IMR-90 (cell line): ENCODE measurements at regions not wholly inside any gene's neighbourhood (a gene's known extent, or its start where the extent isn't known, plus 50 kb on each side); places are given as distances from the start of the nearest gene placed in this dataset.

Source experiments
- ATAC-seq: fragments of 200-7000 bp; cut with Tn5 transposase; 2 replicates; pipeline ENCODE4 v1.9.1; 2020; ENCODE audit warnings: low read depth, mild to moderate bottlenecking, moderate library complexity
- BruUV-seq: library from RNA; stranded (reverse); fragments of 400-500 nt; replicated peaks from 2 replicates; lab custom pipeline; 2021; lab: Mats Ljungman, UMichigan
- CTCF ChIA-PET: fragments of 300-600 bp; formaldehyde crosslinking; extraction: SDS; loops from one replicate; lab custom pipeline; 2021; ENCODE audit warnings: antibody characterized with exemption; lab: Yijun Ruan, JAX
- POLR2A ChIA-PET: fragments of 300-600 bp; sonication (Branson Sonifier 250); formaldehyde crosslinking; loops from one replicate; lab custom pipeline; 2022; ENCODE audit warnings: antibody characterized with exemption; ENCODE audit not compliant: unreplicated experiment; lab: Charles Lee
- DNase-seq: peaks from one replicate; pipeline ENCODE4 v3.0.0; 2013
- H2AFZ ChIP-seq: replicated peaks from 2 replicates; pipeline ENCODE3; 2013; ENCODE audit warnings: low read length, mild to moderate bottlenecking; ENCODE audit not compliant: poor library complexity
- H2AK5ac ChIP-seq: 2 replicates; pipeline ENCODE4 v1.6.1; 2013; ENCODE audit warnings: low read depth, low read length, inconsistent platforms
- H2AK9ac ChIP-seq: replicated peaks from 2 replicates; pipeline ENCODE3; 2013; ENCODE audit warnings: mild to moderate bottlenecking, low read depth, low read length, moderate library complexity; ENCODE audit not compliant: poor library complexity
- H2BK120ac ChIP-seq: 2 replicates; pipeline ENCODE4 v1.6.1; 2013; ENCODE audit warnings: low read depth, low read length, inconsistent platforms
- H2BK15ac ChIP-seq: 3 replicates; pipeline ENCODE4 v1.6.1; 2013; ENCODE audit warnings: low read depth, low read length, inconsistent platforms
- H2BK20ac ChIP-seq: 2 replicates; pipeline ENCODE4 v1.6.1; 2013; ENCODE audit warnings: low read depth, mild to moderate bottlenecking, inconsistent platforms, low read length, moderate library complexity
- H2BK5ac ChIP-seq: 2 replicates; pipeline ENCODE4 v1.6.1; 2013; ENCODE audit warnings: mild to moderate bottlenecking, low read depth, low read length, inconsistent platforms; ENCODE audit not compliant: poor library complexity, severe bottlenecking
- H3K14ac ChIP-seq: replicated peaks from 2 replicates; pipeline ENCODE4 v1.6.1; 2013; ENCODE audit warnings: low read depth, low read length, inconsistent platforms
- H3K18ac ChIP-seq: 2 replicates; pipeline ENCODE4 v1.6.1; 2013; ENCODE audit warnings: low read depth, low read length, control low read depth
- H3K23ac ChIP-seq: 2 replicates; pipeline ENCODE4 v1.6.1; 2013; ENCODE audit warnings: low read depth, low read length, inconsistent platforms
- H3K27ac ChIP-seq: 2 replicates; pipeline ENCODE4 v1.5.1; 2013; ENCODE audit warnings: mild to moderate bottlenecking, control low read depth, low read length; ENCODE audit not compliant: insufficient read depth
- H3K27me3 ChIP-seq: 2 replicates; pipeline ENCODE4 v1.6.1; 2013; ENCODE audit warnings: low read length; ENCODE audit not compliant: control insufficient read depth, insufficient read depth
- H3K36me3 ChIP-seq: 2 replicates; pipeline ENCODE4 v1.6.1; 2013; ENCODE audit warnings: low read length, mixed read lengths; ENCODE audit not compliant: control insufficient read depth, insufficient read depth
- H3K4ac ChIP-seq: 2 replicates; pipeline ENCODE4 v1.6.1; 2013; ENCODE audit warnings: low read depth, low read length, inconsistent platforms
- H3K4me1 ChIP-seq: 2 replicates; pipeline ENCODE4 v1.6.1; 2013; ENCODE audit warnings: low read length, mixed read lengths; ENCODE audit not compliant: control insufficient read depth, insufficient read depth
- H3K4me2 ChIP-seq: 2 replicates; pipeline ENCODE4 v1.6.1; 2013; ENCODE audit warnings: low read depth, mild to moderate bottlenecking, control low read depth, low read length, moderate library complexity
- H3K4me3 ChIP-seq: 2 replicates; pipeline ENCODE4 v1.5.1; 2013; ENCODE audit warnings: low read depth, mild to moderate bottlenecking, control low read depth, low read length, moderate library complexity; ENCODE audit not compliant: insufficient read depth
- H3K56ac ChIP-seq: 2 replicates; pipeline ENCODE4 v1.6.1; 2013; ENCODE audit warnings: low read length, inconsistent platforms; ENCODE audit not compliant: insufficient read depth; ENCODE audit errors: extremely low read depth
- H3K79me1 ChIP-seq, 2 experiments: 2 replicates each; pipeline ENCODE4 v1.6.1; 2013; ENCODE audit warnings: low read length in 2 of 2, inconsistent platforms in 1 of 2, low read depth in 1 of 2
- H3K9ac ChIP-seq: 2 replicates; pipeline ENCODE4 v1.6.1; 2013; ENCODE audit warnings: low read depth, low read length, control low read depth
- H3K9me1 ChIP-seq: 2 replicates; pipeline ENCODE4 v1.6.1; 2013; ENCODE audit warnings: low read length, inconsistent platforms; ENCODE audit not compliant: insufficient read depth
- H3K9me3 ChIP-seq: 2 replicates; pipeline ENCODE4 v1.6.1; 2013; ENCODE audit warnings: low read length; ENCODE audit not compliant: control insufficient read depth, insufficient read depth
- H4K20me1 ChIP-seq: 2 replicates; pipeline ENCODE4 v1.6.1; 2013; ENCODE audit warnings: low read length, inconsistent platforms; ENCODE audit not compliant: insufficient read depth
- H4K5ac ChIP-seq: 2 replicates; pipeline ENCODE4 v1.6.1; 2013; ENCODE audit warnings: mild to moderate bottlenecking, low read depth, low read length, control low read depth
- H4K8ac ChIP-seq, 2 experiments: 2 replicates each; pipeline ENCODE4 v1.6.1; 2013; ENCODE audit warnings: low read depth in 2 of 2, low read length in 2 of 2, control low read depth in 1 of 2, inconsistent platforms in 1 of 2
- H4K91ac ChIP-seq: 2 replicates; pipeline ENCODE4 v1.6.1; 2013; ENCODE audit warnings: low read depth, low read length, inconsistent platforms; ENCODE audit not compliant: insufficient read depth
- CEBPB ChIP-seq: IDR thresholded peaks from 2 replicates; pipeline ENCODE4 v1.6.1; 2012; ENCODE audit warnings: low read depth, low read length, improper control_type of control experiment
- CHD1 ChIP-seq: IDR thresholded peaks from 2 replicates; pipeline ENCODE4 v1.6.1; 2012; ENCODE audit warnings: low read depth, low read length, improper control_type of control experiment
- NFE2L2 ChIP-seq: fragments of 150-350 bp; IDR thresholded peaks from 2 replicates; pipeline ENCODE4 v1.6.1; 2016; ENCODE audit warnings: low read depth, mild to moderate bottlenecking, low read length
- RAD21 ChIP-seq: IDR thresholded peaks from 2 replicates; pipeline ENCODE4 v1.6.1; 2012; ENCODE audit warnings: low read length, improper control_type of control experiment
- RCOR1 ChIP-seq: IDR thresholded peaks from 2 replicates; pipeline ENCODE4 v1.6.1; 2012; ENCODE audit warnings: mild to moderate bottlenecking, low read length, improper control_type of control experiment; ENCODE audit not compliant: insufficient replicate concordance
- SMC3 ChIP-seq: fragments of 150-350 bp; IDR thresholded peaks from 2 replicates; pipeline ENCODE4 v1.6.1; 2016; ENCODE audit warnings: low read depth, mild to moderate bottlenecking, antibody characterized with exemption, low read length, moderate library complexity
- WGBS, 2 experiments: methylation state at CpG; one replicate each; pipeline versions ENCODE4 v1.1.5 to v1.1.7; 2013; ENCODE audit warnings: missing lambda C conversion rate in 2 of 2; ENCODE audit not compliant: insufficient read length in 1 of 2; ENCODE audit errors: extremely low coverage in 2 of 2; 5-methylcytosine and 5-hydroxymethylcytosine counted together
- dilution Hi-C: fragments of 300-500 bp; cut with HindIII; formaldehyde crosslinking; loops from one replicate; pipeline ENCODE4 v1.14.3; 2018; ENCODE audit warnings: low sequenced_read_pairs; ENCODE audit not compliant: unreplicated experiment
- in situ Hi-C: fragments of 300-500 bp; cut with MboI; formaldehyde crosslinking; loops from 3 replicates; pipeline ENCODE4 v1.14.3; 2019; ENCODE audit warnings: low sequenced_read_pairs, inconsistent platforms, mixed read lengths
- intact Hi-C: fragments of 100-400 bp; cut with micrococcal nuclease; formaldehyde crosslinking; loops from 2 replicates; pipeline ENCODE4 v1.10.0; 2022

DNA sequence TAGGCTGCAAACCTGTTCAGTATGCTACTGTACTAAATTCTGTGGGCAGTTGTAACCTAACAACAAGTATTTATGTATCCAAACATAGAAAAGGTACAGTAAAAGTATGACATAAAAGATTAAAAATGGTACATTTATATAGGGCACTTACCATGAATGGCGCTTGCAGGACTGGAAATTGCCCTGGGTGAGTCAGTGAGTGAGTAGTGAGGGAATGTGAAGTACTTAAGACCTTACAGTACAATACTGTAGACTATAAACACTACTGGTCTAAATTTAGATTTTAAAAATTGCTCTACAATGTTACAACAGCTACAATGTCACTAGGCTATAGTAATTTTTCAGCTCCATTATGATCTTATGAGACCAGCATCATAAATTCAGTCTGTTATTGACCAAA, 146.0 kb upstream of the GNAI1 start:
- no peak overlapping the region for H3K9ac ChIP-seq
- in situ Hi-C loops (no loop called here), dilution Hi-C loops (no loop called here), intact Hi-C loops (no loop called here)
- H3K9me3 ChIP-seq = no peaks in the 10 kb centered on the region
- no peaks in the 10 kb centered on the region for H3K36me3 ChIP-seq
- peak overlapping the region; percentile 95; the same call in 1 of the 2 replicates for H3K18ac ChIP-seq
- H2BK5ac ChIP-seq = peak overlapping the region; percentile 97
- no peak overlapping the region for H2AK9ac ChIP-seq
- H4K5ac ChIP-seq = peak overlapping the region; percentile 97; the same call in 1 of the 2 replicates
- ChIA-PET CTCF (interaction anchor here (0.9 kb wide), 2 partner anchors 10 to 13 kb away, joined by 3 read pairs; no protein-coding TSS in a partner anchor), POLR2A (no interaction called here)
- H2BK120ac ChIP-seq = peak overlapping the region; percentile 96
- no peaks in the 10 kb centered on the region for H3K9me1 ChIP-seq
- H3K23ac ChIP-seq = no peak overlapping the region; the same call in 1 of the 2 replicates
- H3K27ac ChIP-seq = no peak overlapping the region
- TF ChIP-seq SMC3 (no peak), NFE2L2 (no peak), CEBPB (no peak), CHD1 (no peak), RCOR1 (no peak), RAD21 (no peak)
- peaks cover 4% of the 10 kb centered on the region; the same call in 1 of the 2 replicates for H3K4me1 ChIP-seq
- no peak overlapping the region for H3K4me3 ChIP-seq
- peak overlapping the region; percentile 81; the same call in 1 of the 2 replicates for H3K4ac ChIP-seq
- peak overlapping the region; percentile 92 for H4K91ac ChIP-seq
- H2AFZ ChIP-seq = no peak overlapping the region
- H4K8ac ChIP-seq = peak overlapping the region; percentile 71 to 93; a peak in 3 of 4 replicates
- peak overlapping the region; percentile 63; the same call in 1 of the 2 replicates for H3K4me2 ChIP-seq
- ATAC-seq = peak; percentile 84
- H3K14ac ChIP-seq = peak overlapping the region; percentile 89; the same call in 1 of the 2 replicates
- peak overlapping the region; percentile 95; the same call in 1 of the 2 replicates for H2AK5ac ChIP-seq
- peak overlapping the region; percentile 94 for H2BK20ac ChIP-seq
- peaks cover 0 to 13% of the 10 kb centered on the region in 2 experiments; a peak in 2 of 4 replicates for H3K79me1 ChIP-seq
- DNase-seq = peak; percentile 87
- H3K27me3 ChIP-seq = no peaks in the 10 kb centered on the region
- H2BK15ac ChIP-seq = peak overlapping the region; percentile 75
- no peak overlapping the region for H3K56ac ChIP-seq
- WGBS, 2 experiments = no CpG with 5 or more reads among the region's 1 CpG
- H4K20me1 ChIP-seq = no peaks in the 10 kb centered on the region
- no TSS peak for BruUV-seq
